Epithelial cell of proximal tubule (primary cell): ENCODE measurements at regions not wholly inside any gene's neighbourhood (a gene's known extent, or its start where the extent isn't known, plus 50 kb on each side); places are given as distances from the start of the nearest gene placed in this dataset.

Experiments used
- DNase-seq: peaks from one replicate; pipeline ENCODE4 v3.0.0-alpha.2; 2011; ENCODE audit warnings: low read depth
- H3K4me3 ChIP-seq: 2 replicates; pipeline ENCODE4 v1.5.1; 2011; ENCODE audit warnings: low read depth, mild to moderate bottlenecking, low read length
- CTCF ChIP-seq: conservative IDR thresholded peaks from 2 replicates; pipeline ENCODE4 v1.5.1; 2012; ENCODE audit warnings: low read depth, mild to moderate bottlenecking, low read length

- TF ChIP-seq CTCF = no peak
- no peak overlapping the region for H3K4me3 ChIP-seq
- no peak for DNase-seq
Measured at GRCh38 chr16:86797700-86798099, 219.4 kb downstream of the FOXL1 start.

- DNase-seq = no peak
- no peak for TF ChIP-seq CTCF
- no peak overlapping the region for H3K4me3 ChIP-seq
Measured at GRCh38 chr16:86798247-86799041, 220.1 kb downstream of the FOXL1 start.

DNA sequence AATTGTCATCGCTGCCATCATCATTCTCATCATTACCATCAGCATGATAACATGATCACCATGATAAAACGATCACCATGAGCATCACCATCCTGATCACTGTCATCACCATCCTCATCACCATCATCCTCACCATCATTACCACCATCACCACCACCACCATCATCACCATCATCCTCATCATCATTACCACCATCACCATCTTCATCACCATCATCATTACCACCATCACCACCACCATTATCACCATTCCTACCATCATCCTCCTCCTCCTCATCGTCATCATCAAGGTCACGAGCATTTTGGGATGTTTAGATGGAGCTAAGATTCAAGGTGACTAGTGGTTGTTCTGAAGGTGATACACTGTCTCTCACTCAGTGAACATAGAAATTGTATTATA lies 221.0 kb downstream of the FOXL1 start:
- DNase-seq = no peak
- no peak for TF ChIP-seq CTCF
- H3K4me3 ChIP-seq = no peak overlapping the region

- no peak for TF ChIP-seq CTCF
Measured at GRCh38 chr16:86800894-86801293, 222.5 kb downstream of the FOXL1 start.

DNA sequence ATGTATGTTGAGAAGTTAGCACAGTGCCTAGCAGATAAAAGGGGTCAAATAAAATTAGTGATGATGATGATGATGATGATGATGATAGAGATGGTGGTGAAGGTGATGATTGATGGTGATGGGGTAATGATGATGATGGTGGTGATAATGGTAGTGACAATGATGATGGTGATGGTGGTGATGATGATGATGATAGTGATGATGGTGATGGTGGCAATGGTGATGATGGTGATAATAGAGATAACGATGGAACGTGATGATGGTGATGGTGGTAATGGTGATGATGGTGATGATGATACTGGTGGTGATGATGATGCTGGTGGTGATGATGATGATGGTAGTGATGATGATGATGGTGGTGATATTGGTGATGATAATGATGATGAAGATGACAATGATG lies 223.7 kb downstream of the FOXL1 start:
- TF ChIP-seq CTCF = no peak
- no peak overlapping the region for H3K4me3 ChIP-seq
- DNase-seq = no peak

More at GRCh38 chr16:86800894-86801293, 222.5 kb downstream of the FOXL1 start:
- no peak for DNase-seq
- no peak overlapping the region for H3K4me3 ChIP-seq

DNA sequence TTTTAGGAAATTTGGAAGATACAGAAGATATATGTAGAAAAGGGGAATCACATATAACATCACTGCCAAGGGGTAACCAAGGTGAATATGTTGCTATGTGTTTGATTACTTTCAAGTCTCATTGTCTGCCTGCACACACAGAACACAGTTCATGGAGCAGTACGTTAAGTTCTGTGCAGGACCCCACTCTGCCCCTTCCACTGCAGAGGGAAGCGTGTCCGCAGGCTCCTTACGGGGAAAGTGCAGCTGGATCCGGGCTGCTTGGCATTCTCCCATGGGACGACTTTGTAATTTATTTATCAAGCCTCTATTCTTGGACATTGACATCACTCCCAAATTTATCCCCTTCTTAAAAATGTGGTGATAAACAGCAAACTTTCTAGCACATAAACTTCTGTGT lies 226.8 kb downstream of the FOXL1 start:
- H3K4me3 ChIP-seq = no peak overlapping the region
- no peak for TF ChIP-seq CTCF
- no peak for DNase-seq
